GM23338 (cell line): ENCODE measurements at regions not wholly inside any gene's neighbourhood (a gene's known extent, or its start where the extent isn't known, plus 50 kb on each side); places are given as distances from the start of the nearest gene placed in this dataset.

Experiments used
- ATAC-seq: fragments of 200-7000 bp; cut with Tn5 transposase; 3 replicates; pipeline ENCODE4 v1.9.1; 2020
- DNase-seq: peaks from one replicate; pipeline ENCODE4 v3.0.0-alpha.2; 2015; ENCODE audit warnings: low spot score
- H2AFZ ChIP-seq: fragments of 200-600 bp; sonication (generic); 2 replicates; pipeline ENCODE4 v1.8.0; 2016; ENCODE audit warnings: antibody characterized with exemption, mild to moderate bottlenecking, moderate library complexity
- H3F3A ChIP-seq: fragments of 200-600 bp; sonication (generic); replicated peaks from 2 replicates; pipeline ENCODE4 v1.8.0; 2017; ENCODE audit warnings: antibody characterized with exemption, mixed run types, low read depth
- H3K27ac ChIP-seq: fragments of 200-600 bp; sonication (generic); 2 replicates; pipeline ENCODE4 v1.6.1; 2016; ENCODE audit warnings: low read depth
- H3K27me3 ChIP-seq: fragments of 200-600 bp; sonication (generic); 2 replicates; pipeline ENCODE4 v1.8.0; 2016; ENCODE audit warnings: mild to moderate bottlenecking, mixed run types, moderate library complexity; ENCODE audit not compliant: insufficient read depth
- H3K36me3 ChIP-seq: fragments of 200-600 bp; sonication (generic); 2 replicates; pipeline ENCODE4 v1.8.0; 2016; ENCODE audit warnings: mild to moderate bottlenecking; ENCODE audit not compliant: insufficient read depth
- H3K4me1 ChIP-seq: fragments of 200-600 bp; sonication (generic); 2 replicates; pipeline ENCODE4 v1.8.0; 2016; ENCODE audit warnings: mild to moderate bottlenecking, moderate library complexity; ENCODE audit not compliant: insufficient read depth
- H3K4me2 ChIP-seq: fragments of 200-600 bp; sonication (generic); 2 replicates; pipeline ENCODE4 v1.7.1; 2017; ENCODE audit warnings: mixed run types
- H3K4me3 ChIP-seq: fragments of 200-600 bp; sonication (generic); 2 replicates; pipeline ENCODE4 v1.6.1; 2016; ENCODE audit warnings: mixed run types
- H3K79me2 ChIP-seq: fragments of 200-600 bp; sonication (generic); replicated peaks from 2 replicates; pipeline ENCODE4 v1.8.0; 2017; ENCODE audit warnings: mild to moderate bottlenecking; ENCODE audit not compliant: insufficient read depth
- H3K9me2 ChIP-seq: fragments of 200-600 bp; sonication (generic); 2 replicates; pipeline ENCODE4 v1.8.0; 2017; ENCODE audit not compliant: insufficient read depth
- H4K20me1 ChIP-seq: fragments of 200-600 bp; sonication (generic); replicated peaks from 2 replicates; pipeline ENCODE4 v1.8.0; 2017; ENCODE audit warnings: mild to moderate bottlenecking; ENCODE audit not compliant: insufficient read depth
- H3K27ac Mint-ChIP-seq: 2 replicates; pipeline ENCODE4 v1.8.0; 2020; ENCODE audit warnings: inconsistent platforms, mild to moderate bottlenecking, moderate library complexity, mixed read lengths
- H3K27me3 Mint-ChIP-seq: 3 replicates; pipeline ENCODE4 v1.8.0; 2022; ENCODE audit warnings: low read depth, mild to moderate bottlenecking, moderate library complexity, mixed read lengths, inconsistent platforms; ENCODE audit not compliant: insufficient read depth, poor library complexity
- H3K36me3 Mint-ChIP-seq: 3 replicates; pipeline ENCODE4 v1.8.0; 2021; ENCODE audit warnings: low read depth, mild to moderate bottlenecking, inconsistent platforms, moderate library complexity, mixed read lengths
- H3K4me1 Mint-ChIP-seq: 3 replicates; pipeline ENCODE4 v1.8.0; 2020; ENCODE audit warnings: mild to moderate bottlenecking, inconsistent platforms, mixed read lengths
- H3K4me3 Mint-ChIP-seq: 3 replicates; pipeline ENCODE4 v1.8.0; 2021; ENCODE audit warnings: moderate library complexity, mild to moderate bottlenecking, inconsistent platforms, mixed read lengths
- H3K9me3 Mint-ChIP-seq: 3 replicates; pipeline ENCODE4 v1.8.0; 2020; ENCODE audit warnings: moderate library complexity, mild to moderate bottlenecking, inconsistent platforms, mixed read lengths
- CREB1 ChIP-seq: fragments of 250-450 bp; sonication (Bioruptor Pico); IDR thresholded peaks from 2 replicates; pipeline ENCODE4 v1.5.0; 2020; ENCODE audit warnings: low read depth, mild to moderate bottlenecking, moderate library complexity
- EZH2 ChIP-seq: fragments of 200-600 bp; sonication (generic); IDR thresholded peaks from one replicate; pipeline ENCODE4 v1.8.0; 2017; ENCODE audit warnings: antibody characterized with exemption, mild to moderate bottlenecking, low read depth; ENCODE audit not compliant: unreplicated experiment
- EZH2phosphoT487 ChIP-seq: fragments of 200-600 bp; sonication (generic); IDR thresholded peaks from one replicate; pipeline ENCODE4 v1.8.1; 2018; ENCODE audit warnings: antibody characterized with exemption; ENCODE audit not compliant: unreplicated experiment
- JUNB ChIP-seq: IDR thresholded peaks from one replicate; pipeline ENCODE4 v1.6.1; 2016; ENCODE audit warnings: antibody characterized with exemption; ENCODE audit not compliant: unreplicated experiment
- NANOG ChIP-seq: IDR thresholded peaks from 2 replicates; pipeline ENCODE4 v1.6.1; 2016; ENCODE audit warnings: antibody characterized with exemption, borderline replicate concordance
- POLR2AphosphoS5 ChIP-seq: IDR thresholded peaks from 2 replicates; pipeline ENCODE4 v1.6.1; 2016; ENCODE audit warnings: antibody characterized with exemption, low read depth
- ZNF331 ChIP-seq: fragments of 250-450 bp; sonication (Bioruptor Pico); IDR thresholded peaks from 2 replicates; pipeline ENCODE4 v1.5.0; 2020; ENCODE audit warnings: low read depth, mild to moderate bottlenecking, moderate library complexity
- TF ChIP-seq, protein P1 (sequence below): IDR thresholded peaks from 2 replicates; pipeline ENCODE4 v1.6.1; 2016; ENCODE audit warnings: antibody characterized with exemption
- TF ChIP-seq, protein P2 (sequence below): fragments of 250-450 bp; sonication (Bioruptor Pico); IDR thresholded peaks from 2 replicates; pipeline ENCODE4 v1.5.0; 2020; ENCODE audit warnings: mild to moderate bottlenecking, moderate library complexity
- TF ChIP-seq, protein P3 (sequence below), 2 experiments: fragments of 200-600 bp in 1 of 2; sonication (generic) in 1 of 2; conservative IDR thresholded peaks; 2 replicates each; pipeline versions ENCODE4 v1.5.1 to v1.6.1; 2016 to 2017; ENCODE audit warnings: antibody characterized with exemption in 2 of 2, low read depth in 2 of 2, mild to moderate bottlenecking in 2 of 2, moderate library complexity in 1 of 2

DNA sequence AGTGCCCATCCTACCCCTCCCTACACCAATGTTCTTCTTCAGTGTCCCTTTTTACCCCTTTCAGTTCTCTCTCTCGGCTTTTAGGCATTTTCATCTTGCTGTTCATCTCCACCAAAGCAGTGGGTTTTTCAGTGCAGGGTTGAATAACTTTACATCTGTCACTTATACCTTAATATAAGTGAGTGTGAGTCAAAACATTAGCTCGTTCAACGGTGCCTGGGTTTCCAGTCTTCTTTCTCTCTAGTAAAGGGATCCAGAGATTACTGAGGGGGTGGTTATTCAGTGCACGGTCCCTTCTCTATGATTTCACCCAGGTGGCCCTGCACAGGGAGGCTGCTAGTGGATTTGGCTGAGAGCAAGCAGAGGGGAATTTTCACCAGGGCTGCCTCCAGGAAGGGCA is 210.6 kb upstream of the CDH5 start:
- DNase-seq, result no peak
- no peak overlapping the region for H3K27ac Mint-ChIP-seq
- TF ChIP-seq JUNB (no peak), ZNF331 (CRISPR knock-in tag) (no peak), NANOG (no peak), EZH2phosphoT487 (no peak), POLR2AphosphoS5 (no peak), CREB1 (no peak), EZH2 (no peak)
- TF ChIP-seq, protein P1, sequence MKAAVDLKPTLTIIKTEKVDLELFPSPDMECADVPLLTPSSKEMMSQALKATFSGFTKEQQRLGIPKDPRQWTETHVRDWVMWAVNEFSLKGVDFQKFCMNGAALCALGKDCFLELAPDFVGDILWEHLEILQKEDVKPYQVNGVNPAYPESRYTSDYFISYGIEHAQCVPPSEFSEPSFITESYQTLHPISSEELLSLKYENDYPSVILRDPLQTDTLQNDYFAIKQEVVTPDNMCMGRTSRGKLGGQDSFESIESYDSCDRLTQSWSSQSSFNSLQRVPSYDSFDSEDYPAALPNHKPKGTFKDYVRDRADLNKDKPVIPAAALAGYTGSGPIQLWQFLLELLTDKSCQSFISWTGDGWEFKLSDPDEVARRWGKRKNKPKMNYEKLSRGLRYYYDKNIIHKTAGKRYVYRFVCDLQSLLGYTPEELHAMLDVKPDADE, result no peak
- TF ChIP-seq, protein P2, sequence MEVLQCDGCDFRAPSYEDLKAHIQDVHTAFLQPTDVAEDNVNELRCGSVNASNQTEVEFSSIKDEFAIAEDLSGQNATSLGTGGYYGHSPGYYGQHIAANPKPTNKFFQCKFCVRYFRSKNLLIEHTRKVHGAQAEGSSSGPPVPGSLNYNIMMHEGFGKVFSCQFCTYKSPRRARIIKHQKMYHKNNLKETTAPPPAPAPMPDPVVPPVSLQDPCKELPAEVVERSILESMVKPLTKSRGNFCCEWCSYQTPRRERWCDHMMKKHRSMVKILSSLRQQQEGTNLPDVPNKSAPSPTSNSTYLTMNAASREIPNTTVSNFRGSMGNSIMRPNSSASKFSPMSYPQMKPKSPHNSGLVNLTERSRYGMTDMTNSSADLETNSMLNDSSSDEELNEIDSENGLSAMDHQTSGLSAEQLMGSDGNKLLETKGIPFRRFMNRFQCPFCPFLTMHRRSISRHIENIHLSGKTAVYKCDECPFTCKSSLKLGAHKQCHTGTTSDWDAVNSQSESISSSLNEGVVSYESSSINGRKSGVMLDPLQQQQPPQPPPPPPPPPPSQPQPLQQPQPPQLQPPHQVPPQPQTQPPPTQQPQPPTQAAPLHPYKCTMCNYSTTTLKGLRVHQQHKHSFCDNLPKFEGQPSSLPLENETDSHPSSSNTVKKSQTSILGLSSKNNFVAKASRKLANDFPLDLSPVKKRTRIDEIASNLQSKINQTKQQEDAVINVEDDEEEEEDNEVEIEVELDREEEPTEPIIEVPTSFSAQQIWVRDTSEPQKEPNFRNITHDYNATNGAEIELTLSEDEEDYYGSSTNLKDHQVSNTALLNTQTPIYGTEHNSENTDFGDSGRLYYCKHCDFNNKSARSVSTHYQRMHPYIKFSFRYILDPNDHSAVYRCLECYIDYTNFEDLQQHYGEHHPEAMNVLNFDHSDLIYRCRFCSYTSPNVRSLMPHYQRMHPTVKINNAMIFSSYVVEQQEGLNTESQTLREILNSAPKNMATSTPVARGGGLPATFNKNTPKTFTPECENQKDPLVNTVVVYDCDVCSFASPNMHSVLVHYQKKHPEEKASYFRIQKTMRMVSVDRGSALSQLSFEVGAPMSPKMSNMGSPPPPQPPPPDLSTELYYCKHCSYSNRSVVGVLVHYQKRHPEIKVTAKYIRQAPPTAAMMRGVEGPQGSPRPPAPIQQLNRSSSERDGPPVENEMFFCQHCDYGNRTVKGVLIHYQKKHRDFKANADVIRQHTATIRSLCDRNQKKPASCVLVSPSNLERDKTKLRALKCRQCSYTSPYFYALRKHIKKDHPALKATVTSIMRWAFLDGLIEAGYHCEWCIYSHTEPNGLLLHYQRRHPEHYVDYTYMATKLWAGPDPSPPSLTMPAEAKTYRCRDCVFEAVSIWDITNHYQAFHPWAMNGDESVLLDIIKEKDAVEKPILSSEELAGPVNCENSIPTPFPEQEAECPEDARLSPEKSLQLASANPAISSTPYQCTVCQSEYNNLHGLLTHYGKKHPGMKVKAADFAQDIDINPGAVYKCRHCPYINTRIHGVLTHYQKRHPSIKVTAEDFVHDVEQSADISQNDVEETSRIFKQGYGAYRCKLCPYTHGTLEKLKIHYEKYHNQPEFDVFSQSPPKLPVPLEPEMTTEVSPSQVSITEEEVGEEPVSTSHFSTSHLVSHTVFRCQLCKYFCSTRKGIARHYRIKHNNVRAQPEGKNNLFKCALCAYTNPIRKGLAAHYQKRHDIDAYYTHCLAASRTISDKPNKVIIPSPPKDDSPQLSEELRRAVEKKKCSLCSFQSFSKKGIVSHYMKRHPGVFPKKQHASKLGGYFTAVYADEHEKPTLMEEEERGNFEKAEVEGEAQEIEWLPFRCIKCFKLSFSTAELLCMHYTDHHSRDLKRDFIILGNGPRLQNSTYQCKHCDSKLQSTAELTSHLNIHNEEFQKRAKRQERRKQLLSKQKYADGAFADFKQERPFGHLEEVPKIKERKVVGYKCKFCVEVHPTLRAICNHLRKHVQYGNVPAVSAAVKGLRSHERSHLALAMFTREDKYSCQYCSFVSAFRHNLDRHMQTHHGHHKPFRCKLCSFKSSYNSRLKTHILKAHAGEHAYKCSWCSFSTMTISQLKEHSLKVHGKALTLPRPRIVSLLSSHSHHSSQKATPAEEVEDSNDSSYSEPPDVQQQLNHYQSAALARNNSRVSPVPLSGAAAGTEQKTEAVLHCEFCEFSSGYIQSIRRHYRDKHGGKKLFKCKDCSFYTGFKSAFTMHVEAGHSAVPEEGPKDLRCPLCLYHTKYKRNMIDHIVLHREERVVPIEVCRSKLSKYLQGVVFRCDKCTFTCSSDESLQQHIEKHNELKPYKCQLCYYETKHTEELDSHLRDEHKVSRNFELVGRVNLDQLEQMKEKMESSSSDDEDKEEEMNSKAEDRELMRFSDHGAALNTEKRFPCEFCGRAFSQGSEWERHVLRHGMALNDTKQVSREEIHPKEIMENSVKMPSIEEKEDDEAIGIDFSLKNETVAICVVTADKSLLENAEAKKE, result no peak
- TF ChIP-seq, protein P3, sequence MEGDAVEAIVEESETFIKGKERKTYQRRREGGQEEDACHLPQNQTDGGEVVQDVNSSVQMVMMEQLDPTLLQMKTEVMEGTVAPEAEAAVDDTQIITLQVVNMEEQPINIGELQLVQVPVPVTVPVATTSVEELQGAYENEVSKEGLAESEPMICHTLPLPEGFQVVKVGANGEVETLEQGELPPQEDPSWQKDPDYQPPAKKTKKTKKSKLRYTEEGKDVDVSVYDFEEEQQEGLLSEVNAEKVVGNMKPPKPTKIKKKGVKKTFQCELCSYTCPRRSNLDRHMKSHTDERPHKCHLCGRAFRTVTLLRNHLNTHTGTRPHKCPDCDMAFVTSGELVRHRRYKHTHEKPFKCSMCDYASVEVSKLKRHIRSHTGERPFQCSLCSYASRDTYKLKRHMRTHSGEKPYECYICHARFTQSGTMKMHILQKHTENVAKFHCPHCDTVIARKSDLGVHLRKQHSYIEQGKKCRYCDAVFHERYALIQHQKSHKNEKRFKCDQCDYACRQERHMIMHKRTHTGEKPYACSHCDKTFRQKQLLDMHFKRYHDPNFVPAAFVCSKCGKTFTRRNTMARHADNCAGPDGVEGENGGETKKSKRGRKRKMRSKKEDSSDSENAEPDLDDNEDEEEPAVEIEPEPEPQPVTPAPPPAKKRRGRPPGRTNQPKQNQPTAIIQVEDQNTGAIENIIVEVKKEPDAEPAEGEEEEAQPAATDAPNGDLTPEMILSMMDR (conservative IDR thresholded peaks at IDR 0.05; ENCODE audit: low read depth in 2 of 2), result no peak
- H3K36me3 Mint-ChIP-seq, result no peaks in the 10 kb centered on the region
- H3K9me3 Mint-ChIP-seq, result no peaks in the 10 kb centered on the region
- H3K4me3 Mint-ChIP-seq, result no peak overlapping the region
- H3K36me3 ChIP-seq, result no peaks in the 10 kb centered on the region
- H3K27me3 ChIP-seq, result no peaks in the 10 kb centered on the region
- H4K20me1 ChIP-seq, result no peaks in the 10 kb centered on the region
- no peak overlapping the region for H3K4me3 ChIP-seq
- peaks cover 4% of the 10 kb centered on the region for H3K4me1 ChIP-seq
- H3K4me1 Mint-ChIP-seq, result peaks cover 3% of the 10 kb centered on the region; the same call in 2 of the 3 replicates
- no peaks in the 10 kb centered on the region for H3F3A ChIP-seq
- H3K79me2 ChIP-seq, result no peaks in the 10 kb centered on the region
- H3K4me2 ChIP-seq, result no peak overlapping the region
- no peak overlapping the region for H3K27ac ChIP-seq
- no peak overlapping the region for H2AFZ ChIP-seq
- 0 out of 2 replicates have a peak, but pooled peaks cover 2% of the 10 kb centered on the region for H3K9me2 ChIP-seq
- peaks cover 7% of the 10 kb centered on the region for H3K27me3 Mint-ChIP-seq
- ATAC-seq, result no peak
